ENCODE measurements at regions not wholly inside any gene's neighbourhood (a gene's known extent, or its start where the extent isn't known, plus 50 kb on each side); places are given as distances from the start of the nearest gene placed in this dataset.

DNA sequence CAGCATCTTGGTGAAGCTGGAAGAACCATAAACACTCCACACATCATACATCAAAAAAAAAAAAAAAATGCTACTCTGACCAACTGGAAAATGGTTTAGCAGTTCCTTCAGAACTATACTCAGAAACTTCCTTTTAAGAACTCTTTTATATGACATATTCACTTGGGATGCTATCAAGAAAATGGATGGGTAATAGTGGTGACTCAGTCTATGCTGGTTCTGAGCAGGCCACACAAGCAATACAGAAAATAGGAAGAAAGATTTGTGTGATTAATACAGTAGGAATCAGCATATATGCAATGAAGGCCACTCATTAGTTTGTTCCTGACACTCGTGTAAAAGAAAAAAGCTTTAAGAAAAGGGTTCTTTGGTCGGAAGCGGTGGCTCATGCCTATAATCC lies 123.5 kb upstream of the FAT4 start:
- intact Hi-C loops (cut with DNase I) = no loop called here
- no peak for DNase-seq
- Histone ChIP-seq H3K4me3 (no peak overlapping the region), H3K9me3 (no peaks in the 10 kb centered on the region), H3K4me1 (no peaks in the 10 kb centered on the region), H3K36me3 (no peaks in the 10 kb centered on the region), H3K27ac (no peak overlapping the region), H3K27me3 (no peaks in the 10 kb centered on the region)
- TF ChIP-seq, protein P1, sequence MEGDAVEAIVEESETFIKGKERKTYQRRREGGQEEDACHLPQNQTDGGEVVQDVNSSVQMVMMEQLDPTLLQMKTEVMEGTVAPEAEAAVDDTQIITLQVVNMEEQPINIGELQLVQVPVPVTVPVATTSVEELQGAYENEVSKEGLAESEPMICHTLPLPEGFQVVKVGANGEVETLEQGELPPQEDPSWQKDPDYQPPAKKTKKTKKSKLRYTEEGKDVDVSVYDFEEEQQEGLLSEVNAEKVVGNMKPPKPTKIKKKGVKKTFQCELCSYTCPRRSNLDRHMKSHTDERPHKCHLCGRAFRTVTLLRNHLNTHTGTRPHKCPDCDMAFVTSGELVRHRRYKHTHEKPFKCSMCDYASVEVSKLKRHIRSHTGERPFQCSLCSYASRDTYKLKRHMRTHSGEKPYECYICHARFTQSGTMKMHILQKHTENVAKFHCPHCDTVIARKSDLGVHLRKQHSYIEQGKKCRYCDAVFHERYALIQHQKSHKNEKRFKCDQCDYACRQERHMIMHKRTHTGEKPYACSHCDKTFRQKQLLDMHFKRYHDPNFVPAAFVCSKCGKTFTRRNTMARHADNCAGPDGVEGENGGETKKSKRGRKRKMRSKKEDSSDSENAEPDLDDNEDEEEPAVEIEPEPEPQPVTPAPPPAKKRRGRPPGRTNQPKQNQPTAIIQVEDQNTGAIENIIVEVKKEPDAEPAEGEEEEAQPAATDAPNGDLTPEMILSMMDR (IDR thresholded peaks at IDR 0.05) = no peak
- no peak for ATAC-seq

DNA sequence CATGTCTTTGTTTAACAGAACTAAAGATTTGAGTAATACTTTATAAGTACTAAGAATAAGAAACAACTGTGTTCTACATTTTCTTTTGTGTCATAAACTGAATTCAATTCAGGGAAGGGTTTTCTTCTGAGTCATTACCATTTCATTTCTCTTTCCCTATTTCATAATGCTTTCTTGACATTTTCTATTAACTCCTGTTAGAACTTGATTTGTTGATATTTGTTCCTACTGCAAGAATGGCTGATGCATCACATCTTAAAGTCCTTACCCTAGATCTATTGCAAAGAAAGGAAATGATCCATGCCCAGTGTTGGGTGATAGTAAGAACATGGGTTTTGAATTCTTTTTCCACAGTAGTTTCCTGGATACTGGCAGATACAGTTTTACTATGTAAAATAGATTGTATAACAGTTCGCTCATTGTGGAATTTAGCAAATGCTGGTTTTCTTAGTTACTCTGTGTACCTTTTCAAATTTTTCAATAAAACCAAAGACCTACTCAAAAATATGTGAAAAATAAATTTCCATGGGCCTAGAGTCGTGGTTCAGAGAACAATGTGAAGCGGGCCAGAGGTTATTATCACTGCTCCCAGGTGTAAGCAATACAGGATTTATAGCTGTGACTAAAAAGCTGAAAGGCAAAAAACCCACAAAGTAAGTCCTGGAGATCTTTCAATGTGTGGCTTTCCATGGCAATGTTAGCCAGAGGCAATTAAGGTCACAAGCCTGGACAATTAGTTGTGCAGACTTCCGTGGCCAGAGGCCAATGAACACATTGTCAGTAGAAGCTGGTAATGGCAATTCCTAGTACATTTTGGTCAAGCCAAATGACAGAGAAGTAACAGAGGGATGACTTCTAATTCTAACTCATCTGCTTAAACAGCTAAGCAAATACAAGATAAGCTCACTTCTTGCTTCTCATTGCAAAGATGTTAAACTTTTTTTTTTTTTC lies 127.3 kb upstream of the FAT4 start:
- intact Hi-C loops (cut with DNase I) = no loop called here
- Histone ChIP-seq H3K27ac (no peak overlapping the region), H3K36me3 (no peaks in the 10 kb centered on the region), H3K27me3 (no peaks in the 10 kb centered on the region), H3K9me3 (no peaks in the 10 kb centered on the region), H3K4me1 (no peaks in the 10 kb centered on the region), H3K4me3 (no peak overlapping the region)
- TF ChIP-seq, protein P1 (IDR thresholded peaks at IDR 0.05) = no peak
- DNase-seq (no peak), ATAC-seq (no peak)

DNA sequence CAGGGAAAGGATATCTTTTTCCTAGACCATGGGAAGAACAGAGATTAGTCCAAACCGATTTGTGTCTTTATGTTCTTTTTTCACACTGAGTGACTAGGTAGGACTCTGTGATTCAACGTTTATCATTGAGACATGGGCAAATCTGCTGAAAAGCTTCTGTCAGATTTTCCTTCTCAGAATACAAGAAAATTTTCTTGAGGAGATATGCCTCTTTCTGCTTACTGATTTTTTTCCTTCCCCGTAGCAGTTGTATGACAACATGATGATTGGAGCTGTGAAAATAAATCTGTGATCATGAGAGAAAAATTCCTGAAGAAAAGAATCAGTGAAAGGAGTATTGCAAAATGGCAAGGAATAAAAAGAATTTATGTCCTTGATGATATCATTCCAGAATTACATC lies 130.6 kb upstream of the FAT4 start:
- H3K36me3 ChIP-seq = no peaks in the 10 kb centered on the region
- ATAC-seq (no peak), DNase-seq (no peak)
- H3K27me3 ChIP-seq = no peaks in the 10 kb centered on the region
- no peak overlapping the region for H3K27ac ChIP-seq
- no peaks in the 10 kb centered on the region for H3K9me3 ChIP-seq
- H3K4me1 ChIP-seq = no peaks in the 10 kb centered on the region
- H3K4me3 ChIP-seq = no peak overlapping the region
- intact Hi-C loops (cut with DNase I) = no loop called here
- TF ChIP-seq, protein P1 (IDR thresholded peaks at IDR 0.05) = no peak

DNA sequence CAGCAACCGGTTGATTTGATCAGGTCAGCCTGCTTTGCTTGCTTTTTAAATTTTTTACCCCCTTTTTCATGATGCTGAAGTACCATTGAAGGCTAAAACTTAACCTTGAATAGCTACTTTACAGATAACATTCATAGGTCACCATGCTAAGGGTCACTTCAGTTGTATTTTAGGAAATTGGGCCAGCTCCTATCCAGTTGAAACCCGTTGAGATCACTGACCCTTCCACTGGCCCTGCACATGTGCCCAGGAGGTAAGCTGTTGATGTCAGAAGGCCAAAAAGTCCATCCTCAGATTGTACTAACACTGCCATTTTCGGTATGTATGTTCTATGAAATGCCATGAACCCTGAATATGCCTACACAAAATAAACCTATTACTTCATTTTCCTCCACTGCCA lies 133.0 kb upstream of the FAT4 start:
- H3K36me3 ChIP-seq = no peaks in the 10 kb centered on the region
- H3K4me3 ChIP-seq = no peak overlapping the region
- H3K4me1 ChIP-seq = no peaks in the 10 kb centered on the region
- TF ChIP-seq, protein P1 (IDR thresholded peaks at IDR 0.05) = no peak
- ATAC-seq (peak; percentile 70), DNase-seq (no peak)
- no peaks in the 10 kb centered on the region for H3K9me3 ChIP-seq
- intact Hi-C loops (cut with DNase I) = no loop called here
- no peaks in the 10 kb centered on the region for H3K27me3 ChIP-seq
- H3K27ac ChIP-seq = no peak overlapping the region

DNA sequence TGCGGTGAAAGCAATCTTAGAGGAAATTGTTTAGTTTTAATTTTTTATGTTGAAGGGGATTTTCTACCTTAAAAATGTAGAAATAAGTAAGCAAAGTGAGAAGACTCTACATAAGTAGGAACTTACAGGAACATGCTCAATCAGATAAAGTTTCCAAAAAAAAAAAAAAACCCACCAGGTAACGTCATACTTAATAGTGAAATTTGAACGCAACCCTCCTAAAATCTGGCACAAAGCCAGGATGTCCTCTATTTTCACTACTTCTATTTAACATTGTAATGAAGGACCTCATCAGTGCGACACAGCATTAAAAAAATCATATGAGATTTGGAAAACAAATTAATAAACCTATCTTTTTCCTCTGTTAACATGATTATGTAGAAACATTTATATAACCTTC lies 135.0 kb upstream of the FAT4 start:
- Histone ChIP-seq H3K36me3 (no peaks in the 10 kb centered on the region), H3K9me3 (no peaks in the 10 kb centered on the region), H3K27me3 (no peaks in the 10 kb centered on the region), H3K27ac (no peak overlapping the region), H3K4me1 (no peaks in the 10 kb centered on the region), H3K4me3 (no peak overlapping the region)
- DNase-seq = no peak
- ATAC-seq = no peak
- TF ChIP-seq, protein P1 (IDR thresholded peaks at IDR 0.05) = no peak
- intact Hi-C loops (cut with DNase I) = no loop called here
